GM13977 (cell line): ENCODE measurements at regions not wholly inside any gene's neighbourhood (a gene's known extent, or its start where the extent isn't known, plus 50 kb on each side); places are given as distances from the start of the nearest gene placed in this dataset.

ENCODE experiments used
- DNase-seq: peaks from one replicate; pipeline ENCODE4 v3.0.0; 2012; ENCODE audit warnings: low spot score
- CTCF ChIP-seq: IDR thresholded peaks from 2 replicates; pipeline ENCODE4 v1.5.1; 2012; ENCODE audit warnings: mild to moderate bottlenecking, control low read depth; ENCODE audit not compliant: insufficient read depth; ENCODE audit errors: extremely low read depth, missing control alignments
- in situ Hi-C: fragments of 300-500 bp; cut with MboI; formaldehyde crosslinking; loops from one replicate; pipeline ENCODE4 v1.12.0; 2022; ENCODE audit warnings: low sequenced_read_pairs, low pct_unique_long_range_greater_than_20kb, mixed read lengths, inconsistent platforms; ENCODE audit not compliant: unreplicated experiment

DNA sequence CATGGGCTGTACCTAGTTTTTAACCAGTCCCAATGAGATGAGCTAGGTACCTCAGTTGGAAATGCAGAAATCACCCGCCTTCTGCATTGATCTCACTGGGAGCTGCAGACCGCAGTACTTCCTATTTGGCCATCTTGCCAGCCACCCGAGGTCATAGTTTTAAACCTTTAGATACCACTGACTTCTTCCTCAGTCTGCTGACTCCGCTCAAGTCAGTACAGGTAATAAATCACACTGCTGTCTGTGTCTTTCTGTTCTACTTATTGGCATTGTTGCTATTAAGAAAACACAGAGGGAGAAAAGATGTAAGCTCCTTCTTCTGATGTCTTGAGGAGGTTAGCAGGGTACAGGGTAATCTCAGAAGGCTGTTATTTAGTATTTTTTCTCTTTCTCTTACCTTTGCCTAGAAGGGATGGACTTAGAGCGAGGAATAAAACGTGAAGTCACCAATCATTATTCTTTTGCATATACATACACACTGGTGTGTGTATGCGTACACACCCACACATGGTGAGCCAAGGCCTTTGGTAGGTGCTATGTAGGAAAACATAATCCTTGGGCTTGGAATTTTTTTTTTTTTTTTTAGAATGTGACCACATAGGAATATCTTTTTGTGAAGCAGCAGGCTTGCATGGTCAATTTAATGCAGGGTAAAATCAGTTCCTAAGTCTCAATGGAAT, 197.2 kb downstream of the EDEM1 start:
- in situ Hi-C loops: no loop called here
- no peak for DNase-seq
- no peak for TF ChIP-seq CTCF

GRCh38 chr3:5388091-5388490, 200.6 kb downstream of the EDEM1 start:
- no peak for DNase-seq
- TF ChIP-seq CTCF: no peak
- in situ Hi-C loops: no loop called here

DNA sequence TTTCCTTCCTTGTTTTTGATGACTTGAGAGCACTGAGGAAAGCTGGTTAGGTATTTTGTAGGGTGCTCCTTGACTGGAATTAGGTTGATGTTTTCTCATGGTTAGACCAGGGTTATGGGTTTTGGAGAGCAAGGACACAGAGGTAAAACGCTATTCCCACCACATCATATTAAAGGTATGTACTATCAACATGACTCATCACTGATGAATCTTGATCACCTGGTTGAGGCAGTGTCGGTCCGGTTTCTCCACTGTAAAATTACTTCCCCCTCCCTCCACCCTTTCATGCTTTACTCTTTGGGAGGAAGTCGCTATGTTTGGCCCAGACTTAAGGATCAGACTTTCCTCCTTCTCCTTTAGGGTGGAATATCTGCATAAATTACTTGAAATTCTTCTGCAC, 201.6 kb downstream of the EDEM1 start:
- no peak for TF ChIP-seq CTCF
- DNase-seq: no peak
- in situ Hi-C loops: no loop called here

GRCh38 chr3:5390221-5390620, 202.7 kb downstream of the EDEM1 start:
- no peak for TF ChIP-seq CTCF
- in situ Hi-C loops: no loop called here
- no peak for DNase-seq

GRCh38 chr3:5390936-5391625, 203.6 kb downstream of the EDEM1 start:
- TF ChIP-seq CTCF: no peak
- DNase-seq: no peak
- in situ Hi-C loops: no loop called here

- in situ Hi-C loops: no loop called here
- no peak for TF ChIP-seq CTCF
Measured at GRCh38 chr3:5401002-5401401, 213.5 kb downstream of the EDEM1 start.

More at GRCh38 chr3:5401002-5401401, 213.5 kb downstream of the EDEM1 start:
- DNase-seq: no peak
